ENCODE measurements at regions not wholly inside any gene's neighbourhood (a gene's known extent, or its start where the extent isn't known, plus 50 kb on each side); places are given as distances from the start of the nearest gene placed in this dataset.

- no peaks in the 10 kb centered on the region for H3K9me3 ChIP-seq
- H3K4me3 ChIP-seq: no peak overlapping the region
- no peaks in the 10 kb centered on the region for H3K27me3 ChIP-seq
- intact Hi-C loops (cut with DNase I): no loop called here
- no peak overlapping the region for H3K27ac ChIP-seq
- DNase-seq (ENCODE audit: extremely low spot score in 2 of 2): no peak
- no peaks in the 10 kb centered on the region for H3K4me1 ChIP-seq
- H3K36me3 ChIP-seq: no peaks in the 10 kb centered on the region
- no peak for TF ChIP-seq CTCF (IDR thresholded peaks at IDR 0.05)
- no peak for TF ChIP-seq POLR2AphosphoS5 (IDR thresholded peaks at IDR 0.05; ENCODE audit: insufficient read depth in 1 of 2, low read depth in 1 of 2)
- no peak for TF ChIP-seq POLR2A (IDR thresholded peaks at IDR 0.05)
These were observed 431.7 kb downstream of the MBD2 start for GRCh38 chr18:53792762-53793161.

- no peaks in the 10 kb centered on the region for H3K4me1 ChIP-seq
- no peak overlapping the region for H3K4me3 ChIP-seq
- H3K27ac ChIP-seq: no peak overlapping the region
- no peak for DNase-seq (ENCODE audit: extremely low spot score in 2 of 2)
- TF ChIP-seq POLR2A (IDR thresholded peaks at IDR 0.05) (no peak), POLR2AphosphoS5 (IDR thresholded peaks at IDR 0.05; ENCODE audit: insufficient read depth in 1 of 2, low read depth in 1 of 2) (no peak), CTCF (IDR thresholded peaks at IDR 0.05) (no peak)
- H3K27me3 ChIP-seq: no peaks in the 10 kb centered on the region
- intact Hi-C loops (cut with DNase I): no loop called here
- H3K36me3 ChIP-seq: no peaks in the 10 kb centered on the region
- no peaks in the 10 kb centered on the region for H3K9me3 ChIP-seq
These were observed 433.7 kb downstream of the MBD2 start for GRCh38 chr18:53790786-53791185.

- no peaks in the 10 kb centered on the region for H3K36me3 ChIP-seq
- TF ChIP-seq POLR2AphosphoS5 (IDR thresholded peaks at IDR 0.05; ENCODE audit: insufficient read depth in 1 of 2, low read depth in 1 of 2) (no peak), CTCF (IDR thresholded peaks at IDR 0.05) (no peak), POLR2A (IDR thresholded peaks at IDR 0.05) (no peak)
- H3K4me1 ChIP-seq: no peaks in the 10 kb centered on the region
- no peak overlapping the region for H3K27ac ChIP-seq
- DNase-seq (ENCODE audit: extremely low spot score in 2 of 2): no peak
- H3K27me3 ChIP-seq: no peaks in the 10 kb centered on the region
- H3K4me3 ChIP-seq: no peak overlapping the region
- no peaks in the 10 kb centered on the region for H3K9me3 ChIP-seq
- intact Hi-C loops (cut with DNase I): no loop called here
These were observed 434.9 kb downstream of the MBD2 start for GRCh38 chr18:53789376-53790247.

GRCh38 chr18:53785811-53786210 lies 438.7 kb downstream of the MBD2 start:
- no peak overlapping the region for H3K27ac ChIP-seq
- intact Hi-C loops (cut with DNase I): no loop called here
- no peaks in the 10 kb centered on the region for H3K27me3 ChIP-seq
- DNase-seq (ENCODE audit: extremely low spot score in 2 of 2): no peak
- H3K4me3 ChIP-seq: no peak overlapping the region
- TF ChIP-seq POLR2AphosphoS5 (IDR thresholded peaks at IDR 0.05; ENCODE audit: insufficient read depth in 1 of 2, low read depth in 1 of 2): no peak
- no peaks in the 10 kb centered on the region for H3K4me1 ChIP-seq
- no peaks in the 10 kb centered on the region for H3K36me3 ChIP-seq
- H3K9me3 ChIP-seq: no peaks in the 10 kb centered on the region

GRCh38 chr18:53784253-53784652 lies 440.2 kb downstream of the MBD2 start:
- Histone ChIP-seq H3K27me3 (no peaks in the 10 kb centered on the region), H3K36me3 (no peaks in the 10 kb centered on the region), H3K9me3 (no peaks in the 10 kb centered on the region), H3K4me3 (no peak overlapping the region), H3K27ac (no peak overlapping the region), H3K4me1 (no peaks in the 10 kb centered on the region)
- intact Hi-C loops (cut with DNase I): no loop called here
- TF ChIP-seq POLR2AphosphoS5 (IDR thresholded peaks at IDR 0.05; ENCODE audit: insufficient read depth in 1 of 2, low read depth in 1 of 2) (no peak), CTCF (IDR thresholded peaks at IDR 0.05) (no peak), POLR2A (IDR thresholded peaks at IDR 0.05) (no peak)
- DNase-seq (ENCODE audit: extremely low spot score in 2 of 2): no peak
